SK-N-SH (cell line): ENCODE measurements at regions not wholly inside any gene's neighbourhood (a gene's known extent, or its start where the extent isn't known, plus 50 kb on each side); places are given as distances from the start of the nearest gene placed in this dataset.

Experiments used
- CTCF ChIA-PET: fragments of 300-600, 350-600 bp; formaldehyde crosslinking; extraction: SDS; loops from one replicate; lab custom pipeline; 2021; lab: Yijun Ruan, JAX
- POLR2A ChIA-PET: fragments of 350-600 bp; sonication (Branson Sonifier 250); formaldehyde crosslinking; extraction: SDS; loops from one replicate; lab custom pipeline; 2020; ENCODE audit warnings: antibody characterized with exemption, inconsistent platforms; lab: Yijun Ruan, JAX
- DNase-seq: peaks from one replicate; pipeline ENCODE4 v3.0.0; 2012
- H2AFZ ChIP-seq: fragments of 200-600 bp; sonication (generic); 2 replicates; pipeline ENCODE4 v1.8.1; 2016; ENCODE audit warnings: antibody characterized with exemption, mild to moderate bottlenecking, low read depth
- H3F3A ChIP-seq: fragments of 200-600 bp; sonication (generic); replicated peaks from 2 replicates; pipeline ENCODE3; 2016; ENCODE audit warnings: antibody characterized with exemption, mild to moderate bottlenecking; ENCODE audit not compliant: insufficient read depth
- H3K27ac ChIP-seq, 2 experiments: fragments of 200-500 bp in 1 of 2; fragments of 200-600 bp in 1 of 2; sonication (Bioruptor generic) in 1 of 2; sonication (generic), shearing (Covaris generic) in 1 of 2; 2 replicates each; pipeline versions ENCODE4 v1.5.1 to v1.6.1; 2014 to 2016; ENCODE audit warnings: low read depth in 2 of 2, inconsistent platforms in 1 of 2, low read length in 1 of 2, mild to moderate bottlenecking in 1 of 2, mixed read lengths in 1 of 2
- H3K27me3 ChIP-seq: fragments of 200-600 bp; sonication (generic), shearing (Covaris generic); 2 replicates; pipeline ENCODE4 v1.6.1; 2016; ENCODE audit warnings: mixed run types; ENCODE audit not compliant: insufficient read depth
- H3K36me3 ChIP-seq, 2 experiments: fragments of 200-500 bp in 1 of 2; fragments of 200-600 bp in 1 of 2; sonication (Bioruptor generic) in 1 of 2; sonication (generic) in 1 of 2; replicated peaks in 1 of 2; 2 replicates each; pipeline versions ENCODE3 to v1.5.1; 2014 to 2016; ENCODE audit warnings: low read length in 1 of 2, mild to moderate bottlenecking in 1 of 2; ENCODE audit not compliant: insufficient read depth in 2 of 2, control insufficient read depth in 1 of 2
- H3K4me1 ChIP-seq, 2 experiments: fragments of 200-500 bp in 1 of 2; fragments of 200-600 bp in 1 of 2; sonication (Bioruptor generic) in 1 of 2; sonication (generic), shearing (Covaris generic) in 1 of 2; 2 replicates each; pipeline versions ENCODE4 v1.5.1 to v1.6.1; 2014 to 2016; ENCODE audit warnings: low read depth in 1 of 2, low read length in 1 of 2, mixed run types in 1 of 2; ENCODE audit not compliant: insufficient read depth in 2 of 2, control insufficient read depth in 1 of 2
- H3K4me2 ChIP-seq: fragments of 200-600 bp; sonication (generic), shearing (Covaris generic); 2 replicates; pipeline ENCODE4 v1.6.1; 2017; ENCODE audit warnings: mixed run types
- H3K4me3 ChIP-seq, 2 experiments: fragments of 200-500 bp in 1 of 2; fragments of 200-600 bp in 1 of 2; sonication (Bioruptor generic) in 1 of 2; sonication (generic), shearing (Covaris generic) in 1 of 2; 2 replicates each; pipeline versions ENCODE4 v1.5.1 to v1.8.1; 2014 to 2016; ENCODE audit warnings: low read depth in 2 of 2, inconsistent platforms in 1 of 2, low read length in 1 of 2, mild to moderate bottlenecking in 1 of 2, mixed read lengths in 1 of 2, moderate library complexity in 1 of 2
- H3K79me2 ChIP-seq: fragments of 200-600 bp; sonication (generic); 2 replicates; pipeline ENCODE4 v1.8.1; 2017; ENCODE audit warnings: mild to moderate bottlenecking; ENCODE audit not compliant: insufficient read depth
- H3K9ac ChIP-seq: fragments of 200-600 bp; sonication (generic); 2 replicates; pipeline ENCODE4 v1.6.1; 2017; ENCODE audit warnings: mixed run types
- H3K9me2 ChIP-seq: fragments of 200-600 bp; sonication (generic); 2 replicates; pipeline ENCODE4 v1.6.1; 2017; ENCODE audit warnings: mixed run types
- H3K9me3 ChIP-seq: fragments of 200-600 bp; sonication (generic); 2 replicates; pipeline ENCODE4 v1.6.1; 2017; ENCODE audit warnings: mixed run types, mild to moderate bottlenecking, moderate library complexity
- H4K20me1 ChIP-seq: fragments of 200-600 bp; sonication (generic); 2 replicates; pipeline ENCODE4 v1.6.1; 2017; ENCODE audit warnings: mild to moderate bottlenecking, mixed run types; ENCODE audit not compliant: insufficient read depth
- CHD2 ChIP-seq: fragments of 150-350 bp; IDR thresholded peaks from 2 replicates; pipeline ENCODE4 v1.6.1; 2018; ENCODE audit warnings: low read length; ENCODE audit not compliant: partially characterized antibody
- ELF1 ChIP-seq: IDR thresholded peaks from 2 replicates; pipeline ENCODE4 v1.4.0; 2012
- EP300 ChIP-seq, 2 experiments: IDR thresholded peaks; 2 replicates each; pipeline versions ENCODE4 v1.4.0 to v1.6.1; 2012; ENCODE audit warnings: borderline replicate concordance in 1 of 2, low read depth in 1 of 2, low read length in 1 of 2
- EZH2phosphoT487 ChIP-seq: fragments of 200-600 bp; sonication (generic); IDR thresholded peaks from 2 replicates; pipeline ENCODE4 v1.6.1; 2017; ENCODE audit warnings: low read depth, mixed run types, mild to moderate bottlenecking, antibody characterized with exemption, moderate library complexity, borderline replicate concordance
- FOSL2 ChIP-seq: IDR thresholded peaks from 2 replicates; pipeline ENCODE4 v1.4.0; 2012; ENCODE audit warnings: low read depth, mild to moderate bottlenecking, moderate library complexity, borderline replicate concordance
- FOXM1 ChIP-seq: IDR thresholded peaks from 2 replicates; pipeline ENCODE4 v1.4.0; 2012; ENCODE audit warnings: low read depth, mild to moderate bottlenecking
- GABPA ChIP-seq: IDR thresholded peaks from 2 replicates; pipeline ENCODE4 v1.4.0; 2012; ENCODE audit warnings: low read depth, mild to moderate bottlenecking
- GATA2 ChIP-seq: sonication (generic); formaldehyde crosslinking; IDR thresholded peaks from 2 replicates; pipeline ENCODE4 v1.5.0; 2020; ENCODE audit warnings: mild to moderate bottlenecking, missing genetic modification reagents
- IRF3 ChIP-seq: fragments of 150-350 bp; IDR thresholded peaks from 2 replicates; pipeline ENCODE4 v1.6.1; 2016; ENCODE audit warnings: mild to moderate bottlenecking, low read depth, low read length
- JUND ChIP-seq: IDR thresholded peaks from 2 replicates; pipeline ENCODE4 v1.4.0; 2012
- MAX ChIP-seq: IDR thresholded peaks from 2 replicates; pipeline ENCODE4 v1.4.0; 2012; ENCODE audit warnings: low read depth
- MXI1 ChIP-seq: IDR thresholded peaks from 2 replicates; pipeline ENCODE4 v1.6.1; 2012; ENCODE audit warnings: mild to moderate bottlenecking, low read depth, low read length, improper control_type of control experiment
- NFIC ChIP-seq: IDR thresholded peaks from 2 replicates; pipeline ENCODE4 v1.4.0; 2012; ENCODE audit warnings: borderline replicate concordance
- NRF1 ChIP-seq: IDR thresholded peaks from 2 replicates; pipeline ENCODE4 v1.6.1; 2012; ENCODE audit warnings: low read depth, mild to moderate bottlenecking, low read length
- PBX3 ChIP-seq: IDR thresholded peaks from 2 replicates; pipeline ENCODE4; 2012
- RFX5 ChIP-seq: IDR thresholded peaks from 2 replicates; pipeline ENCODE4 v1.6.1; 2012; ENCODE audit warnings: mild to moderate bottlenecking, improper control_type of control experiment, low read length
- SIN3A ChIP-seq: IDR thresholded peaks from 2 replicates; pipeline ENCODE4 v1.6.1; 2012; ENCODE audit warnings: low read depth, mild to moderate bottlenecking, low read length, moderate library complexity, borderline replicate concordance
- TCF12 ChIP-seq: IDR thresholded peaks from 2 replicates; pipeline ENCODE4 v1.4.0; 2012
- USF1 ChIP-seq: IDR thresholded peaks from 2 replicates; pipeline ENCODE4 v1.4.0; 2012; ENCODE audit warnings: low read depth, borderline replicate concordance
- ZBTB33 ChIP-seq: IDR thresholded peaks from 2 replicates; pipeline ENCODE4 v1.4.0; 2012; ENCODE audit warnings: low read depth, borderline replicate concordance
- WGBS: methylation state at CpG from one replicate; pipeline ENCODE4 v1.1.6; 2017; ENCODE audit warnings: low lambda C conversion rate; 5-methylcytosine and 5-hydroxymethylcytosine counted together

GRCh38 chr22:48432781-48433518, 1394.7 kb downstream of the BRD1 start:
- Histone ChIP-seq H2AFZ (no peak overlapping the region), H3K4me2 (no peak overlapping the region), H3F3A (no peaks in the 10 kb centered on the region), H3K9me2 (no peaks in the 10 kb centered on the region), H3K27ac (no peak overlapping the region), H3K4me3 (no peak overlapping the region), H3K4me1 (peaks cover 0 to 2% of the 10 kb centered on the region in 2 experiments; a peak in 1 of 4 replicates), H3K79me2 (no peaks in the 10 kb centered on the region), H3K27me3 (peaks cover 7% of the 10 kb centered on the region; the same call in 1 of the 2 replicates), H3K36me3 (no peaks in the 10 kb centered on the region), H3K9me3 (no peaks in the 10 kb centered on the region), H3K9ac (no peak overlapping the region), H4K20me1 (no peaks in the 10 kb centered on the region)
- TF ChIP-seq FOXM1 = no peak
- no peak for TF ChIP-seq MAX
- no peak for TF ChIP-seq JUND
- TF ChIP-seq SIN3A = no peak
- TF ChIP-seq EP300 (IDR thresholded peaks at IDR 0.05; ENCODE audit: borderline replicate concordance in 1 of 2, low read depth in 1 of 2, low read length in 1 of 2) = no peak
- no peak for TF ChIP-seq IRF3
- TF ChIP-seq CHD2 = no peak
- TF ChIP-seq NRF1 = no peak
- no peak for TF ChIP-seq FOSL2
- TF ChIP-seq GABPA = no peak
- no peak for TF ChIP-seq ELF1
- no peak for DNase-seq
- POLR2A ChIA-PET = no interaction called here
- 41% methylated on average over 12 of the region's 15 CpGs for WGBS
- CTCF ChIA-PET = no interaction called here

- TF ChIP-seq USF1 (no peak), ZBTB33 (no peak), NFIC (no peak), JUND (no peak), NRF1 (no peak), MXI1 (no peak), EZH2phosphoT487 (no peak), PBX3 (no peak), GATA2 (CRISPR knock-in tag) (no peak), TCF12 (no peak), RFX5 (no peak)
- Histone ChIP-seq H3K27ac (no peak overlapping the region), H3K4me3 (no peak overlapping the region), H3K79me2 (no peaks in the 10 kb centered on the region), H3K9me2 (no peaks in the 10 kb centered on the region), H4K20me1 (no peaks in the 10 kb centered on the region), H2AFZ (no peak overlapping the region), H3K36me3 (no peaks in the 10 kb centered on the region), H3K9ac (no peak overlapping the region), H3K4me2 (no peak overlapping the region), H3K27me3 (peaks cover 7% of the 10 kb centered on the region; the same call in 1 of the 2 replicates), H3K9me3 (no peaks in the 10 kb centered on the region), H3F3A (no peaks in the 10 kb centered on the region), H3K4me1 (peaks cover 0 to 2% of the 10 kb centered on the region in 2 experiments; a peak in 1 of 4 replicates)
- DNase-seq = no peak
- POLR2A ChIA-PET = no interaction called here
- CTCF ChIA-PET = no interaction called here
- WGBS = 30% methylated on average over 17 of the region's 20 CpGs
These were observed 1395.9 kb downstream of the BRD1 start for GRCh38 chr22:48431536-48432315.
